ENCODE measurements at regions not wholly inside any gene's neighbourhood (a gene's known extent, or its start where the extent isn't known, plus 50 kb on each side); places are given as distances from the start of the nearest gene placed in this dataset.

GRCh38 chr6:137793805-137794515 is 73.1 kb upstream of the TNFAIP3 start:
- DNase-seq (no peak), ATAC-seq (ENCODE audit: low read depth) (no peak)
- no peak overlapping the region for H2AK5ac ChIP-seq (ENCODE audit: low read depth, low read length)
- H3K36me3 ChIP-seq (ENCODE audit: control insufficient read depth, insufficient read depth, low read length), result no peaks in the 10 kb centered on the region
- no TSS peak for BruUV-seq (replicated peaks)
- H3K4me1 ChIP-seq (ENCODE audit: control insufficient read depth, insufficient read depth, low read length), result no peaks in the 10 kb centered on the region
- dilution Hi-C loops (cut with HindIII; ENCODE audit: low sequenced_read_pairs, unreplicated experiment) (no loop called here), intact Hi-C loops (cut with micrococcal nuclease) (no loop called here), in situ Hi-C loops (cut with MboI; ENCODE audit: low sequenced_read_pairs) (no loop called here)
- H3K27me3 ChIP-seq (ENCODE audit: control insufficient read depth, insufficient read depth, low read length), result no peaks in the 10 kb centered on the region
- no peaks in the 10 kb centered on the region for H3K79me1 ChIP-seq (ENCODE audit: low read depth in 1 of 2, low read length in 2 of 2)
- H3K18ac ChIP-seq (ENCODE audit: low read depth, low read length), result no peak overlapping the region
- H3K9me1 ChIP-seq (ENCODE audit: insufficient read depth, low read length), result no peaks in the 10 kb centered on the region
- no peak overlapping the region for H2AK9ac ChIP-seq (replicated peaks; ENCODE audit: low read depth, low read length, poor library complexity)
- H2BK5ac ChIP-seq (ENCODE audit: low read depth, low read length, poor library complexity, severe bottlenecking), result no peak overlapping the region
- H4K91ac ChIP-seq (ENCODE audit: insufficient read depth, low read depth, low read length), result no peak overlapping the region
- WGBS, 2 experiments (ENCODE audit: extremely low coverage in 2 of 2, insufficient read length in 1 of 2), result 100% methylated on average over 1 of the region's 8 CpGs; no CpG with 5 or more reads in 1 of the 2 experiments
- no peak overlapping the region for H3K14ac ChIP-seq (replicated peaks; ENCODE audit: low read depth, low read length)
- H3K56ac ChIP-seq (ENCODE audit: extremely low read depth, insufficient read depth, low read length), result no peak overlapping the region
- H3K27ac ChIP-seq (ENCODE audit: insufficient read depth, low read length), result no peak overlapping the region
- H3K4ac ChIP-seq (ENCODE audit: low read depth, low read length), result no peak overlapping the region
- H3K4me2 ChIP-seq (ENCODE audit: low read depth, low read length), result no peak overlapping the region
- H4K8ac ChIP-seq (ENCODE audit: low read depth in 2 of 2, low read length in 2 of 2), result no peak overlapping the region
- no peak overlapping the region for H2BK20ac ChIP-seq (ENCODE audit: low read depth, low read length)
- no peak overlapping the region for H2AFZ ChIP-seq (replicated peaks; ENCODE audit: low read length, poor library complexity)
- H4K20me1 ChIP-seq (ENCODE audit: insufficient read depth, low read length), result no peaks in the 10 kb centered on the region
- H4K5ac ChIP-seq (ENCODE audit: low read depth, low read length), result no peak overlapping the region
- H3K9ac ChIP-seq (ENCODE audit: low read depth, low read length), result no peak overlapping the region
- no peak overlapping the region for H3K4me3 ChIP-seq (ENCODE audit: insufficient read depth, low read depth, low read length)
- H3K9me3 ChIP-seq (ENCODE audit: control insufficient read depth, insufficient read depth, low read length), result no peaks in the 10 kb centered on the region
- H2BK120ac ChIP-seq (ENCODE audit: low read depth, low read length), result no peak overlapping the region
- no peak overlapping the region for H3K23ac ChIP-seq (ENCODE audit: low read depth, low read length)
- CTCF ChIA-PET, result no interaction called here
- no peak overlapping the region for H2BK15ac ChIP-seq (ENCODE audit: low read depth, low read length)
- no peak for TF ChIP-seq BHLHE40 (IDR thresholded peaks at IDR 0.05; ENCODE audit: low read depth, low read length)
- TF ChIP-seq USF2 (IDR thresholded peaks at IDR 0.05; ENCODE audit: low read depth, low read length), result no peak
- TF ChIP-seq FOS (IDR thresholded peaks at IDR 0.05; ENCODE audit: low read depth, low read length), result no peak
- POLR2A ChIA-PET (ENCODE audit: unreplicated experiment), result no interaction called here
